SIG-M5 treated with dmso at 0.1 percent for 504 hours (cell line): ENCODE measurements at regions not wholly inside any gene's neighbourhood (a gene's known extent, or its start where the extent isn't known, plus 50 kb on each side); places are given as distances from the start of the nearest gene placed in this dataset.
"Not testable (repeated sequence)": the region's sequence is repeated elsewhere in the genome, so short reads cannot be mapped to it uniquely, and the experiment has no call there.

Source experiments
- DNase-seq: peaks from one replicate; lab custom pipeline; 2025; ENCODE audit not compliant: unreplicated experiment; lab: John Stamatoyannopoulos, UW

- DNase-seq = not testable (repeated sequence)
Observed at GRCh38 chr2:89205153-89205552, 513.7 kb downstream of the RPIA start.

- DNase-seq = not testable (repeated sequence)
Observed at GRCh38 chr2:89208144-89208932, 516.9 kb downstream of the RPIA start.

GRCh38 chr2:89213151-89213550, 521.7 kb downstream of the RPIA start:
- DNase-seq = peak; percentile 7

GRCh38 chr2:89213811-89214210, 522.3 kb downstream of the RPIA start:
- not testable (repeated sequence) for DNase-seq

- not testable (repeated sequence) for DNase-seq
Observed at GRCh38 chr2:89221474-89221873, 530.0 kb downstream of the RPIA start.

GRCh38 chr2:89222063-89222732, 530.7 kb downstream of the RPIA start:
- not testable (repeated sequence) for DNase-seq

GRCh38 chr2:89224803-89225202, 533.3 kb downstream of the RPIA start:
- DNase-seq = not testable (repeated sequence)

- not testable (repeated sequence) for DNase-seq
Observed at GRCh38 chr2:89229979-89230378, 538.5 kb downstream of the RPIA start.

GRCh38 chr2:89231241-89231640, 539.8 kb downstream of the RPIA start:
- DNase-seq = not testable (repeated sequence)

- not testable (repeated sequence) for DNase-seq
Observed at GRCh38 chr2:89233931-89234330, 542.5 kb downstream of the RPIA start.

- not testable (repeated sequence) for DNase-seq
Observed at GRCh38 chr2:89234818-89235466, 543.5 kb downstream of the RPIA start.

GRCh38 chr2:89236832-89237450, 545.5 kb downstream of the RPIA start:
- DNase-seq = not testable (repeated sequence)

- DNase-seq = not testable (repeated sequence)
Observed at GRCh38 chr2:89237783-89238182, 546.3 kb downstream of the RPIA start.

GRCh38 chr2:89243114-89243700, 551.7 kb downstream of the RPIA start:
- DNase-seq = not testable (repeated sequence)

- DNase-seq = not testable (repeated sequence)
Observed at GRCh38 chr2:89244407-89244806, 552.9 kb downstream of the RPIA start.

- not testable (repeated sequence) for DNase-seq
Observed at GRCh38 chr2:89245478-89245877, 554.0 kb downstream of the RPIA start.

GRCh38 chr2:89246027-89246426, 554.6 kb downstream of the RPIA start:
- DNase-seq = not testable (repeated sequence)

GRCh38 chr2:89246620-89247019, 555.1 kb downstream of the RPIA start:
- DNase-seq = not testable (repeated sequence)

GRCh38 chr2:89255013-89255412, 563.5 kb downstream of the RPIA start:
- DNase-seq = not testable (repeated sequence)

- DNase-seq = not testable (repeated sequence)
Observed at GRCh38 chr2:89273443-89273842, 582.0 kb downstream of the RPIA start.

- DNase-seq = not testable (repeated sequence)
Observed at GRCh38 chr2:89280536-89280935, 589.1 kb downstream of the RPIA start.
